Retinal pigment epithelial cell (primary cell): ENCODE measurements at regions not wholly inside any gene's neighbourhood (a gene's known extent, or its start where the extent isn't known, plus 50 kb on each side); places are given as distances from the start of the nearest gene placed in this dataset.

Experiments used
- DNase-seq: peaks from one replicate; pipeline ENCODE4 v3.0.0-alpha.2; 2010; ENCODE audit warnings: low read depth
- H3K4me3 ChIP-seq: 2 replicates; pipeline ENCODE4 v1.5.1; 2011; ENCODE audit warnings: mild to moderate bottlenecking, low read length, control low read depth, moderate library complexity
- TF ChIP-seq, protein P1 (sequence below): conservative IDR thresholded peaks from 2 replicates; pipeline ENCODE4 v1.5.1; 2011; ENCODE audit warnings: low read depth, low read length, control low read depth, inconsistent platforms

DNA sequence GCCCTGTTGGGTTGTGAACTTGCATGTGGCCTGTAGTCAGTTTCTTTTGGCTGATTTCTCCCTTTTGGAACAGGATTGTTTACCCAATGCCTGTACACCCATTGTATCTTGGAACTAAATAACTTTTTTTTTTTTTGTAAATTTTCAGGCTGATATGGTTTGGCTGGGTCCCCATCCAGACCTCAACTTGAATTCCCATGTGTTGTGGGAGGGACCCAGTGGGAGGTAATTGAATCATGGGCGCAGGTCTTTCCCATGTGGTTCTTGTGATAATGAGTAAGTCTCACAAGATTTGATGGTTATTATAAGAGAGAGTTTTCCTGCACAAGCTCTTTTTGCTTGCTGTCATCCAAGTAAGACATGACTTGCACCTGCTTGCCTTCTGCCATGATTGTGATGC is 253.8 kb upstream of the GBE1 start:
- TF ChIP-seq, protein P1, sequence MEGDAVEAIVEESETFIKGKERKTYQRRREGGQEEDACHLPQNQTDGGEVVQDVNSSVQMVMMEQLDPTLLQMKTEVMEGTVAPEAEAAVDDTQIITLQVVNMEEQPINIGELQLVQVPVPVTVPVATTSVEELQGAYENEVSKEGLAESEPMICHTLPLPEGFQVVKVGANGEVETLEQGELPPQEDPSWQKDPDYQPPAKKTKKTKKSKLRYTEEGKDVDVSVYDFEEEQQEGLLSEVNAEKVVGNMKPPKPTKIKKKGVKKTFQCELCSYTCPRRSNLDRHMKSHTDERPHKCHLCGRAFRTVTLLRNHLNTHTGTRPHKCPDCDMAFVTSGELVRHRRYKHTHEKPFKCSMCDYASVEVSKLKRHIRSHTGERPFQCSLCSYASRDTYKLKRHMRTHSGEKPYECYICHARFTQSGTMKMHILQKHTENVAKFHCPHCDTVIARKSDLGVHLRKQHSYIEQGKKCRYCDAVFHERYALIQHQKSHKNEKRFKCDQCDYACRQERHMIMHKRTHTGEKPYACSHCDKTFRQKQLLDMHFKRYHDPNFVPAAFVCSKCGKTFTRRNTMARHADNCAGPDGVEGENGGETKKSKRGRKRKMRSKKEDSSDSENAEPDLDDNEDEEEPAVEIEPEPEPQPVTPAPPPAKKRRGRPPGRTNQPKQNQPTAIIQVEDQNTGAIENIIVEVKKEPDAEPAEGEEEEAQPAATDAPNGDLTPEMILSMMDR: no peak
- no peak overlapping the region for H3K4me3 ChIP-seq
- no peak for DNase-seq

DNA sequence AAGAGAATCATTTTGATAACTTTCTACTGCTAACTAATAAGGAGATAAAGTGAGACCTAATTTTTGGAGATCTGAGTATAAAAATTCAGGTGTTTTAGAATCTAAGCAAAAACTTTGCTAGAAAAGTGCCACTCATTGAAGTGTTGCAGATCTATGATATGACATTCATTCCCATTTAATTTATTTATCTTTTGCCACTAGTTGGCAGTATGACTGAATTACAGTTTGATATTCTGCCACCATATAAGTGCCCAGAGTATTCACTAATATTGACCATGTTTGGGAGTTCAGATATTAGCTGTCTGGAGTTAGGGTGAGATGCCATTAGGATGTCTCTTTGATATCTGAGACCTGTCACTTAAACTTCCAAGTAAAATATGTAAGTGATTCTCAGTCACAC is 251.3 kb upstream of the GBE1 start:
- no peak overlapping the region for H3K4me3 ChIP-seq
- DNase-seq: no peak
- TF ChIP-seq, protein P1: peak; percentile 34

DNA sequence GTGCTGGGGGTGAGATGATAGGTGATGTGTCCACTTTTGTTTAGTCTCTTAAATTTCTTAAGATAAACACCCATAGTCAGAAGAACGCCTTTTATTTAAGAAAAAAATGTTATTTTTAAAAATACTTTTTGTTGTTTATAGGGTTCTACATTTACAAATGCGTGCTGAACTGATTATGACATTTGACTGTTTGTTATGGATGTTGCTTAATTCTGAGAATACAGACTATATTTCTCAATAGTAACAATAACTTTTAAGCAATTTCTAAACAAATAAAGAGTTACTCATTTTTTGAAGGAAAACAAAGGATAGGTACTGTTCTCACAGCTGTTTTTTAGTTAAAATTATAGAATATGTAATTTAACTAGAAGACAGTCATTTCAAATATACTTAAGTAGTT is 249.9 kb upstream of the GBE1 start:
- DNase-seq: no peak
- H3K4me3 ChIP-seq: no peak overlapping the region
- TF ChIP-seq, protein P1: no peak

DNA sequence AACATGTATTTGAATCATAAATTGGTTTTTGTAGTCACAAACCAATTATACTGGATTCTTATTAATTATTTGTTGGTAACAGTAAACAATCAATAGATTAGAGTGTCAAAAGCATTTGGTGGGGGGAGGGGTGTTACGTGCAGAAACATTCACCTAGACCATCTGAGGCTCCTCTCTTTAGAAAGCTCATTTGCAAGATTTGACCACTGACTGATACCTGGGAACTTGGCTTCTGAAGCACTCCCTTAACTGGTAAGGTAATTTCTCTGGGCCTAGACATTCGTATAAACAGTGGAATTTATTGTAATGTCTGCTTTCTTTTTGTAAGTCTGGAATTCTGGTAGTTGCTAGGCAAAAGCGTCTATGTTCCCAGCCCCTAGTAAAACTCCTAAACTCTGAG is 243.8 kb upstream of the GBE1 start:
- no peak for DNase-seq
- TF ChIP-seq, protein P1: no peak
- no peak overlapping the region for H3K4me3 ChIP-seq

DNA sequence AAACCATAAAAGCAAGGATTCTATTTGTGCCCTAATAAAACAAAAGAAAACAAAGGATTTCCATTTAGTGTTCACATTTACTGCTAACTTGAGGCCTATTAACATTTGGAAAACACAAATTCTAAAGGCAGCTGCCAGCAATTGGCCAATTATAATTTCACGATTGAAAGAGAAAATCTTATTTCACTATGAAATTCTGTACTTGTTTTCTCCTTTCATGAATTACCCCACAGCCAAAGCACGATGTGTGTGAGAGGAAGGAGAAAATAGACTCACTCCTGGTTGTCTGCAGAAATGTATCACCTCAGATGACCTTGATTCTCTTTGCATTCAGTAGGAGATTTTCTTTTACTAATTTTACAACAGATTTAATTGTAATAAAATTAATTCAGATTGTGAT is 242.8 kb upstream of the GBE1 start:
- H3K4me3 ChIP-seq: no peak overlapping the region
- no peak for DNase-seq
- TF ChIP-seq, protein P1: no peak

DNA sequence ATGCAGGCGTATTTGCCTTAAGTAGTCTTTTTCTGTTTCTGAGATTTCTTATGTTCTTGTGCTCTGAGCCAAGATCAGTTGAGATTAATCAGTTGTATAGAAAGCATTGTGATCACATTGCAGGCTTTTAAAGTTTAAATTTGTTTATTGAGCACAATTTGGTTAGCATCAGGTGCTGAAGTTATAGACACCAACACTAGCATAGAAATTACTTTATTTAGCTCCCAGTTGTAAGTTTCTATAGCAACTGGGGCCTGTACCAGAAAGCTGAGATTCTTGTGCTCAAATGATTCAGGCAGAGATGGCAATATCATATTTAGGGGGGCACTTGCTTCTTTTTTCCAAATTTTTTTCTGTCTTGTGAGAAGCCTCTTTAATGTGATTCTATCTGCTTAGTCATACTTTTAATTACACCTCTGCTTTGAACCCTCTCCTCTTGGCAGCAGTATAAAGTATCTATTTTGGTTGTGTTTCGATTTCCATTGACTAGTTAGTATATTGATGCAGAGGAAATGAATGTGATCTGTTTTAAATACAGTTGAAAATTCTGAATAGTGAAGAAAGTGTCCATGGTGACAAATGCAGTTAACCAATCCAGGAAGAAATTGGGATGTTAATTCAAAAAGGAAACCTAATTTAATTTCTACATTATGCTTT is 241.7 kb upstream of the GBE1 start:
- no peak for DNase-seq
- no peak overlapping the region for H3K4me3 ChIP-seq
- TF ChIP-seq, protein P1: no peak

DNA sequence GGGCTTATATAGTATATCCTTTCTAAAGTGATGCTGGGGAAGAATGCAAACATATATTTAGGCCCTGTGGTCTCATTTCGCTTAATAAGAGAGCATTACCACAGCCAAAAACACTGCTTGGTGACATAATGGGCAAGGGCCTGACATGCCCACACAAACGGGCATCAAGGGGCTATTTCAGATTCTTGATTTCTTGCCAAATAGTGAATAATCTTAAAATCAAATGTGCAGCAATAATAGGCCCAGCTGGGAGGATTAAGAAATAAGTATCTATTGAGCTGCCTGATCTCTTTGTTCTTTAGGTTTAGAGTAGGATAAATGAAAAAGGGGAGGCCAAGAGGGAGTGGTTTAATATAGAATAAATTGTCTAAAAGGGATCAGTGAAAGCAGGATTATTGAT is 241.0 kb upstream of the GBE1 start:
- TF ChIP-seq, protein P1: no peak
- no peak overlapping the region for H3K4me3 ChIP-seq
- no peak for DNase-seq
